Fibroblast of skin of left quadriceps (primary cell): ENCODE measurements at regions not wholly inside any gene's neighbourhood (a gene's known extent, or its start where the extent isn't known, plus 50 kb on each side); places are given as distances from the start of the nearest gene placed in this dataset.
"Not testable (repeated sequence)": the region's sequence is repeated elsewhere in the genome, so short reads cannot be mapped to it uniquely, and the experiment has no call there.

ENCODE experiments used
- DNase-seq, 2 experiments: peaks; one replicate each; pipeline ENCODE4 v3.0.0-alpha.2; 2013; ENCODE audit warnings: low read depth in 2 of 2

- no peak for DNase-seq
Observed at GRCh38 chr11:92607969-92608722, 361.3 kb upstream of the MTNR1B start.

- no peak for DNase-seq
Observed at GRCh38 chr11:92611157-92611556, 358.3 kb upstream of the MTNR1B start.

- not testable (repeated sequence) for DNase-seq
Observed at GRCh38 chr11:92618020-92618419, 351.4 kb upstream of the MTNR1B start.

- DNase-seq = no peak
Observed at GRCh38 chr11:92623055-92623454, 346.4 kb upstream of the MTNR1B start.

GRCh38 chr11:92625894-92626293 is 343.6 kb upstream of the MTNR1B start:
- no peak for DNase-seq

GRCh38 chr11:92626624-92627023 is 342.8 kb upstream of the MTNR1B start:
- no peak for DNase-seq

GRCh38 chr11:92627615-92628256 is 341.7 kb upstream of the MTNR1B start:
- DNase-seq = no peak

GRCh38 chr11:92628401-92629292 is 340.8 kb upstream of the MTNR1B start:
- no peak for DNase-seq

GRCh38 chr11:92632495-92632894 is 337.0 kb upstream of the MTNR1B start:
- no peak for DNase-seq

GRCh38 chr11:92633820-92634219 is 335.6 kb upstream of the MTNR1B start:
- DNase-seq = no peak

- no peak for DNase-seq
Observed at GRCh38 chr11:92636543-92637188, 332.8 kb upstream of the MTNR1B start.

- no peak for DNase-seq
Observed at GRCh38 chr11:92638678-92639077, 330.8 kb upstream of the MTNR1B start.

- DNase-seq = no peak
Observed at GRCh38 chr11:92642177-92642931, 327.1 kb upstream of the MTNR1B start.

- no peak for DNase-seq
Observed at GRCh38 chr11:92643827-92644226, 325.6 kb upstream of the MTNR1B start.

- DNase-seq = no peak
Observed at GRCh38 chr11:92644595-92645445, 324.6 kb upstream of the MTNR1B start.

- DNase-seq = no peak
Observed at GRCh38 chr11:92651159-92651558, 318.3 kb upstream of the MTNR1B start.

- peak; percentile 31 to 32 for DNase-seq
Observed at GRCh38 chr11:92653454-92653853, 316.0 kb upstream of the MTNR1B start.

GRCh38 chr11:92656783-92657182 is 312.7 kb upstream of the MTNR1B start:
- no peak for DNase-seq

GRCh38 chr11:92657226-92657625 is 312.2 kb upstream of the MTNR1B start:
- DNase-seq = no peak

- no peak for DNase-seq
Observed at GRCh38 chr11:92658733-92659132, 310.7 kb upstream of the MTNR1B start.
